ENCODE measurements at regions not wholly inside any gene's neighbourhood (a gene's known extent, or its start where the extent isn't known, plus 50 kb on each side); places are given as distances from the start of the nearest gene placed in this dataset.
A peak's percentile ranks its signal among the peaks of the same experiment; 100 is the strongest.
"Not testable (repeated sequence)": the region's sequence is repeated elsewhere in the genome, so short reads cannot be mapped to it uniquely, and the experiment has no call there.

- no peak for DNase-seq (ENCODE audit: low read depth in 2 of 2)
These were observed 115.2 kb upstream of the IFNE start for GRCh38 chr9:21597284-21597683.

- DNase-seq (ENCODE audit: low read depth in 2 of 2): no peak
These were observed 116.6 kb upstream of the IFNE start for GRCh38 chr9:21598749-21599148.

DNA sequence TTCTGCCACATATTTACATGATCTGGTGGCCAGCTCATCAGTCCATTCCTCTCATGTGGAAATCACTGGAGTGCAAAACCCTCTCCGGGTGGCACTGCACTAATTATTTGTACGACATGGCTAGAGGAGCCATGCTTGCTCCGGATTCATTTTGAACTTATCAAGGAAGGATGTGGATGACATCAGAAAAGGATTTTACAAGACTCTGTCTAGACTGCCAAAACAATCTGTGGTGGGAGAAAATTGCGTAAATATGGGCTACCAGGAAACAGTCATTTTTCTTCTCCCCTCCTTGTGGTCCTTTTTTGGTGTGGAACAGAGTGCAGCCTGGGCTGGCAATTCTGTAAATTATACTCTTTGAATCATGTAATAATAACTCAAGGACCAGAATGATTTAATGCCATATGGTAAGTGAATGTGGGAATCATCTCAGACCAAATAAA, 123.4 kb upstream of the IFNE start:
- DNase-seq (ENCODE audit: low read depth in 2 of 2): no peak

GRCh38 chr9:21607576-21607975, 125.5 kb upstream of the IFNE start:
- DNase-seq (ENCODE audit: low read depth in 2 of 2): no peak

GRCh38 chr9:21608200-21608599, 126.1 kb upstream of the IFNE start:
- no peak for DNase-seq (ENCODE audit: low read depth in 2 of 2)

DNA sequence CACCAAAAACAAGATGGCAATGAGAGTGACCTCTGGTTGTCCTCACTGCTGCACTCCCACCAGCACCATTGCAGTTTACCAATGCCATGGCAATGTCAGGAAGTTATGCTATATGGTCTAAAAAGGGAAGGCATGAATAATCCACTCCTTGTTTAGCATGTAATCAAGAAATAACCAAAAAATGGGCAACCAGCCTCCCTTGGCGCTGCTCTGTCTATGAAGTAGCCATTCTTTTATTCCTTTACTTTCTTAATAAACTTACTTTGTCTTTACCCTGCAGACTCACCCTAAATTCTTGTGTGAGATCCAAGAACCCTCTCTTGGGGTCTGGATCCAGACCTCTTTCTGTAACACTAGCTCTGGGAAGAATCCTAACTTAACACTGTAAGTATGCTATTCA, 127.4 kb upstream of the IFNE start:
- DNase-seq (ENCODE audit: low read depth in 2 of 2): no peak

DNA sequence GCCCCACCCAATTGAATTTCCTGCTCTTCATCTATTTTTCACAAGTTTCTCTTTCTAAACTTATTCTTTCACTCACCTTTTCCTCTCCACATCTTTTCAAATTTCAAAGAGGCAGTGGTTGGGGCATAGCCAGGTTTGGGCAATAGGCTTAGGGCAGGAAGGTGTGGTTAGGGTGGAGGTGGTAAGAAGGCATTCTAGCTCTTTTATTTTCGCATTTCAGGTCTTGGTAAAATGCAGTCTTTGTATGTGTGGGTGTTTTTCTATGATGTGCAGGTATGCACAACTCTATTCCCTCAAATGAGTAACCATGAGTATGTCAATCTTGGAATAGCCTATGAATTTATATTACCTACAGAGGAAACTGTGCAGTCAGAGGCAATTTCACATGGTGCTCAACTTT, 129.8 kb upstream of the IFNE start:
- peak in 1 of 2 donors; percentile 37 for DNase-seq (ENCODE audit: low read depth in 2 of 2)

GRCh38 chr9:21615018-21615417, 132.9 kb upstream of the IFNE start:
- DNase-seq (ENCODE audit: low read depth in 2 of 2): no peak

DNA sequence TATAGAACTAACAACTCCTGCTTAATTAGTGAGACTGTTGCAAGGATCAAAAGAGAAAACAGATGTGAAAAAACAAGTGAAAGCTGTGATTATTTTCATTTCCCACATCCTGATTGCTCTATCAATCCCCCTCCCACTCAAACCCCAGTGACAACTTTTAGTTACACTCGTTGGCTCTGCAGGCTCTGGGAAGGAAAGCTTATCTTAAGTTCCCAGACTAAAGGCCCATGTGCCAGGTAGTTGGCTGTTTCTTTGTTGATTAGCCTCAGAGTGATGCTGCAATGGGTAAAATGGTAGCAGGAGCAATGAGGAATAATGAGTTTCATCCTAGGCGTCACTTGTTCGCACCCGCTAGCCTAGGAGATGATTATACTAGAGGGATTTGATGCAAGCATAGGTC, 133.3 kb upstream of the IFNE start:
- DNase-seq (ENCODE audit: low read depth in 2 of 2): no peak

- DNase-seq (ENCODE audit: low read depth in 2 of 2): no peak
These were observed 134.1 kb upstream of the IFNE start for GRCh38 chr9:21616082-21616778.

GRCh38 chr9:21624675-21625644, 142.8 kb upstream of the IFNE start:
- no peak for DNase-seq (ENCODE audit: low read depth in 2 of 2)

GRCh38 chr9:21626493-21626892, 144.4 kb upstream of the IFNE start:
- DNase-seq (ENCODE audit: low read depth in 2 of 2): no peak

DNA sequence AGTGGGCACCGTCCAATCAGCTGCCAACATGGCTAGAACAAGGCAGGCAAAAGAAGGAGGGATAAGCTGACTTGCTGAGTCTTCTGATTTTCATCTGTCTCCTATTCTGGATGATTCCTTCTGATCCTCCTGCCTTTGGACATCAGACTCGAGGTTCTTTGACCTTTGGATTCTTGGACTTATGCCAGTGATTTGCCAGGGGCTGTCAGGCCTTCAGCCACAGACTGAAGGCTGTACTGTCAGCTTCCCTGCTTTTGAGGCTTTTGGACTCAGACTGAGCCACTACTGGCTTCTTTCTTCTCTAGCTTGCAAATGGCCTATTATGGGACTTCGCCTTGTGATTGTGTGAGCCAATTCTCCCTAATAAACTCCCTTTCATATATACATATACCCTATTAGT, 146.8 kb upstream of the IFNE start:
- DNase-seq (ENCODE audit: low read depth in 2 of 2): not testable (repeated sequence)

DNA sequence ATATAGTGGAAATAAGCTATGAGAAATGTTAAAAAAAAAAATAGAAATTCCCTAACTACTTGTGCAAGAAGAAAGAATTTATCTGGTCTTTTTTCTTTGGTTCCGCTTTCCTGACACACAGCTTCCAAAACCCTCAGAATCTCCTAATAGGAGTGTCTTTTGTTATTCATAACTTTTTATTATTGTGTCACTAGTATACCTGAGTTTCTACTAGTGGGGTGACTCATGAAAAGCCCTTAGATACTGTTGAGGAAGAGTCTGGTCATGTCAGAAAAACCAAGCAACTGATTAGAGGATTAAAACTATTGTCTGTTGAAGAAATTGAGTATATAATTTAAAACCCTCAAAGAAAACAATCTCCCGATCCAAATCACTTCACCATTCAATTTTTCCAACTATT, 152.8 kb upstream of the IFNE start:
- no peak for DNase-seq (ENCODE audit: low read depth in 2 of 2)

DNA sequence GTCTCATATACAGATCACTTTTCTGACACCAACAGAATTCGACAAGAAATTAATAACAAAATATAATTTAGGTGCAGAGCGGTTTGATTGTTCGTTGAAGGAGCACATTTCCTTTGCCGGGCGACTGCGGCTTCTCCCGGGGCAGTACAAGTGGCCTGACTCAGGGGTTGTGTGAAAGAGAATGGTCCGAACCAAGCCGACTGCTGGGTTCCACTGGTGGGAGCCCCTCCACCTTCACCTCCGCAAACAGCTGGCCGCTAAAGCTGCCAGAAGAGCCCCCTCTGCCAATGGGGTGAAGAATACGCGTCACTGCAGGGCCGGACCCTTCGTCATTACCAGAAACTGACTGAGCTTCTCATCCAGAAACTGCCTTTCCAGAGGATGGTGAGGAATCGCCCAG, 156.0 kb upstream of the IFNE start:
- DNase-seq (ENCODE audit: low read depth in 2 of 2): no peak

GRCh38 chr9:21653091-21653490, 149.3 kb upstream of the MTAP start:
- DNase-seq (ENCODE audit: low read depth in 2 of 2): no peak

DNA sequence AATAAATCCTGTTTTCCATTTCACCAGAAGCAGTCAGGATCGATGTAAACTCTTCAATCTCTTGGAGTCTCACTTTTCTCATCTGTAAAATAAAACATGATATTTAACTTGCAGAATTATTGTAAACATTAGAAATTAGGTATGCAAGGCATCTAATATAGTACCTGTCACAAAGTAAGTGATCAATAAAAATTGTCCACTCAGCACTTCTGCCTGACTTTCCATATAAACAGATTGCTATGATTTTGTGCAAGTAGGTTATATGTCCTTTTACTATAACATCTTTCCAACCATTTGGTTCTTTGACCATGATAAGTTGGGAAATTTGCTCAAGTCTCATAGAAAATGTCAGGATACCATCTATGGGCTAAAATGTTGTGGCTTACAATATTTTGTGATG, 148.8 kb upstream of the MTAP start:
- no peak for DNase-seq (ENCODE audit: low read depth in 2 of 2)

DNA sequence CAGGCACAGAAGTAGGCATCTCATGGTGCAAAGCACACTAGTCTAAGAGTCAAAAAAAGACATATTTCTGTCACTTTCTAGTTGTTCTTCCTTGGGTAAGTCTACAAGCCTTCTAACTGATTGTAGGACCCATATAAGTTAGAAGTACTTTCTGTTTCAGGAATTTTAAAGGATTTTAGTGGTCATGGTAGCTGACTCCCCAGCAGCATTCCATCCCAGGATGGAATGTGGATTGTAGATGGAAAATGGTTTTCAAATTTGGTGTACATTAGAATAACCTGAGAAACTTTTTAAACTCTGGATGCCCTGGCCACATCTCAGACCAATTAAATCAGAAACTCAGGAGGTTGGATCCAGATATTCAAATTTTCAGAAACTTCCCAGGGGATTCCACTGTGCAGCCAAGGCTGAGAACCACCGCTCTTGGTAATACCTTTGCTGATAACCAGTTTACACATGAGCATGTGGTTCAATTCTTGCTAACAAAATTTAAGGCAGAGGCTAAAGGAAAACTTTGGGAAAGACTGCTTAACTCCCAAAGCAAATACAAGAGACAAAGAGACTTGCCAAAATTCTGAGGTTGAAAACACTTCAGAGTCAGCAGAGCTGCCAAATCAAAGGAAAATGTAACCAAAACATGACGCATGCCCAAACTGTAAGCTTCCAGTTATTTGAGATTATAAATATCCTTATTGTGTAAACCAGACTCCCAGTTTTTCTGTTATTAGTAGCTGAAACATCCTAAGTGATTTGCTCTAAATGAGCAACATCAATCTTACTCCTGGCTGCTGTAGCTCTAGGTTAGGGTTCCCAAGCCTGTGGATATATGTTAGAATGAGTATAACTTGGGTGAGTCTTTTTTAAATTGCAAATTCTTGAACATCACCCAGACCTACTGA, 145.4 kb upstream of the MTAP start:
- DNase-seq (ENCODE audit: low read depth in 2 of 2): no peak

DNA sequence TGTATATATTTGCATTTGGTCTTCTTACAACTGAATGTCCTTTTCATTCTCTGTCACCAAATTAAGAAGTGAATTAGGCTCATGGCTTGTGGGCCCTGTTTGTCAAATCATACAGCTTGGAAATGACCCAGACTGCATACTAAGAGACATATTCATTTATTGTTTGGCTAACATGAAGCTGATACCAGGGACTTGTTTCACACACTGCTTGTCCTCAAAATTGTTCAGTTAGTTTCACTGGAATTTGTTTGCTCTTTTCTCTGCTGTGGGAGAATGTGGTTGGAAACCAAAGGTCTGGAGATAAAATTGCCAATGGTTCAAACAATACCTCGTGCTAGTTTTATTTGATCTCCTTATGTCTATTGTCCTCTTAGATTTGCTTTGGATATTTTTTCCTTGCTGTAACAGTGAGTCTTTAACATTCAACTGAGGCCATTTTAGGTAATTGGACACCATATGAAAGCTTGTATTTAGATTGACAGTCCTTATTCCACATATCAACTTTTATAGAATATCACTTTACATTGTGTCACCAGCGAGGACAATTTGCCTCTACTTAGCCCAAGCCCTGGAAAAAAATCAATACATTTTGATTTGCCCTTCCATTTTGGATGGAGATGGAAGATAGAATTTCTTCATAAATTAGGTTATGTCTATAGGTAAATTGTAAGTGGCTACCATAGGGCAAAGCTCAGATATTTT, 144.3 kb upstream of the MTAP start:
- no peak for DNase-seq (ENCODE audit: low read depth in 2 of 2)

DNA sequence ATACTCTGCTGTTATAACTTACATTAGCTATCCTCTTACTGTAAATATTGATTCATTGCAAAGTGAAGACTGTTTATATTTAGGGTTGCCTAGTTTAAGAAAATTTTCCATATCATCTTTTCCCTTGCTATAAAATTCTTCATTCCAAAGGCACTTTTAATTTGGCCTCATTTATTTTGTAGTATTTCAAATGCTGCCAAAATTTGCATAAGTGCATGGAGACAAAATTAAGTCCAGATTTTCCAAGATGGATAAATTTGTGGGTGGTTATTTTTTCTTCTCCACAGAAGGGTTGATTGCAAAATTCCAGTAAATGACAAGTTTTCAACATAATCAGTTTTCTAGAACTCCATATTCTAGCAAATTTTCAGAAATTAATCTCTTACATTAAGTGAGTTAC, 141.5 kb upstream of the MTAP start:
- DNase-seq (ENCODE audit: low read depth in 2 of 2): no peak

DNA sequence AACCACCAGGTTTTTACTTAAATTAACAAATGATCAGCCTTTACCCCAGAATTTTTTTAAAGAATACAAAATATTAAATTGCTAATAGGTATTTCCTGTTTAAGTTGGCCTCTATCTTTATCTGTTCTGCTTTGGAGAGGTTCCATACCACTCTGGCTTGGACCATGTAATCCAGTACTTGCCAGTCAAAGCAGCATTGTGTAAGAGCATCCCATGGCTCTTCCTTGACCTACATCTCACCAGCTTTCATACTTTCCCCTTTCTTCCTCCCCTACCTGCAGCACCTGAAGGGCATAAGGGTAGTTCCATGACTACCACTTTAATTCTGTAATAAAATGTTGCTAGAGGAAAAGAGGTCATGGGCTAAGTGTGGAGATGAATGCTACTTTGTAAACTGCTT, 140.8 kb upstream of the MTAP start:
- no peak for DNase-seq (ENCODE audit: low read depth in 2 of 2)

Data from stimulated activated CD4-positive, alpha-beta T cell treated with anti-CD3 and anti-CD28 coated beads, Interleukin-15, amount 100 ng/mL, for 48 hours (primary cell).